ENCODE measurements at regions not wholly inside any gene's neighbourhood (a gene's known extent, or its start where the extent isn't known, plus 50 kb on each side); places are given as distances from the start of the nearest gene placed in this dataset.

DNA sequence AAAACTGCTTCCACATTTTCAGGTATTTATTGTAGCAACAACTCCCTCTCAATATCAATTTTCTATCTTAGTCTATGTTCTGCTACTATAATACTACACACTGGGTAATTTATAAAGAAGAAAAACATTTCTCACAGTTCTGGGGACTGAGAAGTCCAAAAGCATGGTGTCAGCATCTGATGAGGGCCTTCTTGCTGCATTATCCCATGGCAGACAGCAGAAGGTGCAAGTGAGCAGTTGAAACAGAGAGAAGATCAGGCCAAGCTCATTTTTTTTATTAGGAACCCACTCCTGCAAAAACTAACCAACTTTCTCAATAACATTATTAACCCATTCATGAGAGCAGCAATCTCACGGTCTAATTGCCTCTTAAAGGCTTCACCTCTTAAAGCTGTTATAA lies 376.0 kb downstream of the RAB28 start:
- no peak overlapping the region for H3K4me3 ChIP-seq (ENCODE audit: low read depth, low read length)
- TF ChIP-seq, protein P1, sequence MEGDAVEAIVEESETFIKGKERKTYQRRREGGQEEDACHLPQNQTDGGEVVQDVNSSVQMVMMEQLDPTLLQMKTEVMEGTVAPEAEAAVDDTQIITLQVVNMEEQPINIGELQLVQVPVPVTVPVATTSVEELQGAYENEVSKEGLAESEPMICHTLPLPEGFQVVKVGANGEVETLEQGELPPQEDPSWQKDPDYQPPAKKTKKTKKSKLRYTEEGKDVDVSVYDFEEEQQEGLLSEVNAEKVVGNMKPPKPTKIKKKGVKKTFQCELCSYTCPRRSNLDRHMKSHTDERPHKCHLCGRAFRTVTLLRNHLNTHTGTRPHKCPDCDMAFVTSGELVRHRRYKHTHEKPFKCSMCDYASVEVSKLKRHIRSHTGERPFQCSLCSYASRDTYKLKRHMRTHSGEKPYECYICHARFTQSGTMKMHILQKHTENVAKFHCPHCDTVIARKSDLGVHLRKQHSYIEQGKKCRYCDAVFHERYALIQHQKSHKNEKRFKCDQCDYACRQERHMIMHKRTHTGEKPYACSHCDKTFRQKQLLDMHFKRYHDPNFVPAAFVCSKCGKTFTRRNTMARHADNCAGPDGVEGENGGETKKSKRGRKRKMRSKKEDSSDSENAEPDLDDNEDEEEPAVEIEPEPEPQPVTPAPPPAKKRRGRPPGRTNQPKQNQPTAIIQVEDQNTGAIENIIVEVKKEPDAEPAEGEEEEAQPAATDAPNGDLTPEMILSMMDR (conservative IDR thresholded peaks at IDR 0.05; ENCODE audit: low read depth, low read length): peak; percentile 25
- no peak for DNase-seq (ENCODE audit: low read depth)

GRCh38 chr4:13103382-13104015 lies 380.6 kb downstream of the RAB28 start:
- DNase-seq (ENCODE audit: low read depth): no peak
- H3K4me3 ChIP-seq (ENCODE audit: low read depth, low read length): no peak overlapping the region
- TF ChIP-seq, protein P1 (conservative IDR thresholded peaks at IDR 0.05; ENCODE audit: low read depth, low read length): no peak

- H3K4me3 ChIP-seq (ENCODE audit: low read depth, low read length): no peak overlapping the region
- DNase-seq (ENCODE audit: low read depth): no peak
- TF ChIP-seq, protein P1 (conservative IDR thresholded peaks at IDR 0.05; ENCODE audit: low read depth, low read length): no peak
Observed at GRCh38 chr4:13102092-13102742, 381.9 kb downstream of the RAB28 start.

- no peak for DNase-seq (ENCODE audit: low read depth)
- no peak overlapping the region for H3K4me3 ChIP-seq (ENCODE audit: low read depth, low read length)
- TF ChIP-seq, protein P1 (conservative IDR thresholded peaks at IDR 0.05; ENCODE audit: low read depth, low read length): no peak
Observed at GRCh38 chr4:13097971-13098370, 386.2 kb downstream of the RAB28 start.

- no peak for DNase-seq (ENCODE audit: low read depth)
- TF ChIP-seq, protein P1 (conservative IDR thresholded peaks at IDR 0.05; ENCODE audit: low read depth, low read length): no peak
- H3K4me3 ChIP-seq (ENCODE audit: low read depth, low read length): no peak overlapping the region
Observed at GRCh38 chr4:13095722-13096121, 388.4 kb downstream of the RAB28 start.

GRCh38 chr4:13093170-13093569 lies 391.0 kb downstream of the RAB28 start:
- DNase-seq (ENCODE audit: low read depth): no peak
- TF ChIP-seq, protein P1 (conservative IDR thresholded peaks at IDR 0.05; ENCODE audit: low read depth, low read length): no peak
- no peak overlapping the region for H3K4me3 ChIP-seq (ENCODE audit: low read depth, low read length)

GRCh38 chr4:13092702-13093101 lies 391.4 kb downstream of the RAB28 start:
- no peak for DNase-seq (ENCODE audit: low read depth)

More at GRCh38 chr4:13092702-13093101, 391.4 kb downstream of the RAB28 start:
- TF ChIP-seq, protein P1 (conservative IDR thresholded peaks at IDR 0.05; ENCODE audit: low read depth, low read length): no peak
- no peak overlapping the region for H3K4me3 ChIP-seq (ENCODE audit: low read depth, low read length)
